Ectodermal cell (in vitro differentiated cells): ENCODE measurements at regions not wholly inside any gene's neighbourhood (a gene's known extent, or its start where the extent isn't known, plus 50 kb on each side); places are given as distances from the start of the nearest gene placed in this dataset.

Experiments
- H3K27ac ChIP-seq: 2 replicates; pipeline ENCODE4 v1.7.0; 2013; ENCODE audit warnings: mild to moderate bottlenecking, low read depth, low read length; ENCODE audit not compliant: insufficient read depth, poor library complexity, severe bottlenecking
- H3K27me3 ChIP-seq: 2 replicates; pipeline ENCODE4 v1.7.0; 2013; ENCODE audit warnings: mild to moderate bottlenecking, low read length; ENCODE audit not compliant: insufficient read depth, control insufficient read depth, poor library complexity, severe bottlenecking
- H3K36me3 ChIP-seq: one replicate; pipeline ENCODE4 v1.7.0; 2013; ENCODE audit warnings: low read length; ENCODE audit not compliant: control insufficient read depth, insufficient read depth
- H3K4me1 ChIP-seq: one replicate; pipeline ENCODE4 v1.7.0; 2013; ENCODE audit warnings: low read length; ENCODE audit not compliant: control insufficient read depth, insufficient read depth
- H3K4me3 ChIP-seq: 2 replicates; pipeline ENCODE4 v1.7.0; 2013; ENCODE audit warnings: low read depth, low read length, control low read depth; ENCODE audit not compliant: insufficient read depth
- H3K9me3 ChIP-seq: 2 replicates; pipeline ENCODE4 v1.7.0; 2013; ENCODE audit warnings: mild to moderate bottlenecking, low read length, moderate library complexity; ENCODE audit not compliant: control insufficient read depth
- WGBS, 2 experiments: methylation state at CpG; one replicate each; pipeline ENCODE4 v1.1.7; 2013; ENCODE audit warnings: missing lambda C conversion rate in 2 of 2; 5-methylcytosine and 5-hydroxymethylcytosine counted together

GRCh38 chr14:104367866-104368750, 211.5 kb upstream of the C14orf180 start:
- H3K4me1 ChIP-seq, result peaks cover 9% of the 10 kb centered on the region
- H3K27me3 ChIP-seq, result no peaks in the 10 kb centered on the region
- no peak overlapping the region for H3K27ac ChIP-seq
- no peaks in the 10 kb centered on the region for H3K36me3 ChIP-seq
- no peaks in the 10 kb centered on the region for H3K9me3 ChIP-seq
- 88 to 89% methylated on average over 36 of the region's 36 CpGs for WGBS, 2 experiments
- H3K4me3 ChIP-seq, result no peak overlapping the region

GRCh38 chr14:104368751-104369100, 210.8 kb upstream of the C14orf180 start:
- WGBS, 2 experiments, result 87 to 89% methylated on average over 9 of the region's 9 CpGs
- H3K4me1 ChIP-seq, result peaks cover 9% of the 10 kb centered on the region

GRCh38 chr14:104369208-104369607, 210.4 kb upstream of the C14orf180 start:
- Histone ChIP-seq H3K27me3 (no peaks in the 10 kb centered on the region), H3K9me3 (no peaks in the 10 kb centered on the region), H3K36me3 (no peaks in the 10 kb centered on the region), H3K4me1 (peaks cover 9% of the 10 kb centered on the region), H3K27ac (no peak overlapping the region), H3K4me3 (no peak overlapping the region)
- WGBS, 2 experiments, result 89 to 90% methylated on average over 8 of the region's 8 CpGs

More at GRCh38 chr14:104368751-104369100, 210.8 kb upstream of the C14orf180 start:
- Histone ChIP-seq H3K27me3 (no peaks in the 10 kb centered on the region), H3K36me3 (no peaks in the 10 kb centered on the region), H3K27ac (no peak overlapping the region), H3K4me3 (no peak overlapping the region), H3K9me3 (no peaks in the 10 kb centered on the region)

GRCh38 chr14:104370256-104370870, 209.2 kb upstream of the C14orf180 start:
- Histone ChIP-seq H3K4me3 (no peak overlapping the region), H3K36me3 (no peaks in the 10 kb centered on the region), H3K4me1 (peaks cover 13% of the 10 kb centered on the region), H3K27me3 (no peaks in the 10 kb centered on the region), H3K9me3 (no peaks in the 10 kb centered on the region), H3K27ac (no peak overlapping the region)
- WGBS, 2 experiments, result 79 to 82% methylated on average over 22 of the region's 22 CpGs

- peaks cover 13% of the 10 kb centered on the region for H3K4me1 ChIP-seq
- H3K27ac ChIP-seq, result no peak overlapping the region
- H3K9me3 ChIP-seq, result no peaks in the 10 kb centered on the region
- H3K4me3 ChIP-seq, result no peak overlapping the region
- WGBS, 2 experiments, result 93% methylated on average over 15 of the region's 15 CpGs
- H3K27me3 ChIP-seq, result no peaks in the 10 kb centered on the region
- no peaks in the 10 kb centered on the region for H3K36me3 ChIP-seq
Measured at GRCh38 chr14:104371031-104371430, 208.5 kb upstream of the C14orf180 start.

- peaks cover 13% of the 10 kb centered on the region for H3K4me1 ChIP-seq
- H3K27me3 ChIP-seq, result no peaks in the 10 kb centered on the region
- H3K9me3 ChIP-seq, result no peaks in the 10 kb centered on the region
- WGBS, 2 experiments, result 93 to 94% methylated on average over 6 of the region's 6 CpGs
- H3K27ac ChIP-seq, result no peak overlapping the region
- H3K36me3 ChIP-seq, result no peaks in the 10 kb centered on the region
- no peak overlapping the region for H3K4me3 ChIP-seq
Measured at GRCh38 chr14:104371917-104372316, 207.6 kb upstream of the C14orf180 start.

- peaks cover 13% of the 10 kb centered on the region for H3K4me1 ChIP-seq
- H3K4me3 ChIP-seq, result no peak overlapping the region
- no peaks in the 10 kb centered on the region for H3K36me3 ChIP-seq
- H3K27ac ChIP-seq, result no peak overlapping the region
- no peaks in the 10 kb centered on the region for H3K27me3 ChIP-seq
- no peaks in the 10 kb centered on the region for H3K9me3 ChIP-seq
- 93% methylated on average over 16 of the region's 16 CpGs for WGBS, 2 experiments
Measured at GRCh38 chr14:104372390-104373054, 207.0 kb upstream of the C14orf180 start.

GRCh38 chr14:104373055-104373854, 206.3 kb upstream of the C14orf180 start:
- WGBS, 2 experiments, result 92 to 93% methylated on average over 26 of the region's 26 CpGs
- Histone ChIP-seq H3K36me3 (no peaks in the 10 kb centered on the region), H3K4me1 (peaks cover 13% of the 10 kb centered on the region), H3K9me3 (no peaks in the 10 kb centered on the region), H3K27ac (no peak overlapping the region), H3K27me3 (no peaks in the 10 kb centered on the region), H3K4me3 (no peak overlapping the region)

GRCh38 chr14:104373855-104374717, 205.5 kb upstream of the C14orf180 start:
- H3K27me3 ChIP-seq, result no peaks in the 10 kb centered on the region
- no peak overlapping the region for H3K4me3 ChIP-seq
- H3K9me3 ChIP-seq, result no peaks in the 10 kb centered on the region
- WGBS, 2 experiments, result 92 to 94% methylated on average over 33 of the region's 33 CpGs
- peaks cover 11% of the 10 kb centered on the region for H3K4me1 ChIP-seq
- H3K27ac ChIP-seq, result no peak overlapping the region
- no peaks in the 10 kb centered on the region for H3K36me3 ChIP-seq
